Epithelial cell of esophagus (primary cell): ENCODE measurements at regions not wholly inside any gene's neighbourhood (a gene's known extent, or its start where the extent isn't known, plus 50 kb on each side); places are given as distances from the start of the nearest gene placed in this dataset.

ENCODE experiments used
- DNase-seq: peaks from one replicate; pipeline ENCODE4 v3.0.0; 2010; ENCODE audit warnings: low read depth
- H3K4me3 ChIP-seq: 2 replicates; pipeline ENCODE4 v1.5.1; 2011; ENCODE audit warnings: mild to moderate bottlenecking, low read length, control low read depth
- TF ChIP-seq, protein P1 (sequence below): IDR thresholded peaks from 2 replicates; pipeline ENCODE4 v1.5.1; 2011; ENCODE audit warnings: low read depth, mild to moderate bottlenecking, low read length, control low read depth, inconsistent platforms; ENCODE audit not compliant: insufficient read depth; ENCODE audit errors: missing control alignments

DNA sequence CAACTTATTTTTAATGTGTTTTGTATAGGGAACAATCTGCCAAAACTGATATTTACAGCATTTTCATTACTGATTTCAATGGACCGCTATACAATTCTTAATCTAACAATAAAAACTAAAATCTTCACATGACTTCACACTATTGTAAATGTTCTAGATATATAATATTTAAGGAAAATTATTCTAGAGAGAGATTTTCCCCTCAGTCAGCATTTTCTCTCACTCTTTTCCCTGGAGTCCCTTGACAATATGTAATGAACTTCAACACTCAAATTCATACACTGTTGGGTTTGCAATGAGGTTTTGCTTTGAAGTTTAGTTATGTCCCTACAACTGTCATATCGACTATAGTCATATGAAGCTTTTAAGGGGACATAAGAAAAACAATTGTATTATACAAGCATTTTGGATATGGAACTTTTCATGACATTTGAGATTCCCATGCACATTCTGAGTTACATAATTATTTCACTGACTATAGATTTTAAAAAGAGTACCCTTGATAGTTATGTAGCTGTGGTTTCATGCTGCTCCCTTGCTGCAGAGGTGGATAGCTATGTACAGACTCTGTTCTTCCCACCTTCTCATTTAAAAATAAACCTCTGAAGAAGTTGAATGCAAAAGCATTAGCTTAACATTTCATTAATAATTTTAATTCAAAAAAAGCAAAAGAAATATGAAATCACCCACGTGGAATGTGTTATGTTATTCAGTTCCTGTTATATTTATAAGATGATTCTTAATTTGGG is 338.5 kb downstream of the AKAIN1 start:
- no peak overlapping the region for H3K4me3 ChIP-seq
- no peak for DNase-seq
- TF ChIP-seq, protein P1, sequence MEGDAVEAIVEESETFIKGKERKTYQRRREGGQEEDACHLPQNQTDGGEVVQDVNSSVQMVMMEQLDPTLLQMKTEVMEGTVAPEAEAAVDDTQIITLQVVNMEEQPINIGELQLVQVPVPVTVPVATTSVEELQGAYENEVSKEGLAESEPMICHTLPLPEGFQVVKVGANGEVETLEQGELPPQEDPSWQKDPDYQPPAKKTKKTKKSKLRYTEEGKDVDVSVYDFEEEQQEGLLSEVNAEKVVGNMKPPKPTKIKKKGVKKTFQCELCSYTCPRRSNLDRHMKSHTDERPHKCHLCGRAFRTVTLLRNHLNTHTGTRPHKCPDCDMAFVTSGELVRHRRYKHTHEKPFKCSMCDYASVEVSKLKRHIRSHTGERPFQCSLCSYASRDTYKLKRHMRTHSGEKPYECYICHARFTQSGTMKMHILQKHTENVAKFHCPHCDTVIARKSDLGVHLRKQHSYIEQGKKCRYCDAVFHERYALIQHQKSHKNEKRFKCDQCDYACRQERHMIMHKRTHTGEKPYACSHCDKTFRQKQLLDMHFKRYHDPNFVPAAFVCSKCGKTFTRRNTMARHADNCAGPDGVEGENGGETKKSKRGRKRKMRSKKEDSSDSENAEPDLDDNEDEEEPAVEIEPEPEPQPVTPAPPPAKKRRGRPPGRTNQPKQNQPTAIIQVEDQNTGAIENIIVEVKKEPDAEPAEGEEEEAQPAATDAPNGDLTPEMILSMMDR, result no peak

DNA sequence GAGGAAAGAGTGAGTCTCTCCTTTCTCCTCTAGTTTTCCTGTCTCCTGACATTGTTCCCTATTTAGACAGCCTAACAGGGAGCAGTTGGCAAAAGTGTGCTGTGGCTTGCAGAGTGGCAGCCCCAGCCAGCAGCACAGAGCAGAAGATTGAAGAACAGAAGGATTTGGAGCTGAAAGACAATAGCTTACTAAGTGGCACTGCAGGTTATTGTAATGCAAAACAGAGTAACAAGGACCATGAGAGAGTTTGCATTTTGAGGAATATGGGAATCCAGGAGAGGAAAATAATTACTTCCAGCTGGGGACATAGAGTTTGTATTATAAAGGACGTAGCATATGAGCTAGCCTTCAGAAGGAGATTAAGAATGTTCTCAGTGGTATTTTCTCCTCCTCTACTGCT is 342.4 kb downstream of the AKAIN1 start:
- no peak for DNase-seq
- H3K4me3 ChIP-seq, result no peak overlapping the region
- TF ChIP-seq, protein P1, result no peak

DNA sequence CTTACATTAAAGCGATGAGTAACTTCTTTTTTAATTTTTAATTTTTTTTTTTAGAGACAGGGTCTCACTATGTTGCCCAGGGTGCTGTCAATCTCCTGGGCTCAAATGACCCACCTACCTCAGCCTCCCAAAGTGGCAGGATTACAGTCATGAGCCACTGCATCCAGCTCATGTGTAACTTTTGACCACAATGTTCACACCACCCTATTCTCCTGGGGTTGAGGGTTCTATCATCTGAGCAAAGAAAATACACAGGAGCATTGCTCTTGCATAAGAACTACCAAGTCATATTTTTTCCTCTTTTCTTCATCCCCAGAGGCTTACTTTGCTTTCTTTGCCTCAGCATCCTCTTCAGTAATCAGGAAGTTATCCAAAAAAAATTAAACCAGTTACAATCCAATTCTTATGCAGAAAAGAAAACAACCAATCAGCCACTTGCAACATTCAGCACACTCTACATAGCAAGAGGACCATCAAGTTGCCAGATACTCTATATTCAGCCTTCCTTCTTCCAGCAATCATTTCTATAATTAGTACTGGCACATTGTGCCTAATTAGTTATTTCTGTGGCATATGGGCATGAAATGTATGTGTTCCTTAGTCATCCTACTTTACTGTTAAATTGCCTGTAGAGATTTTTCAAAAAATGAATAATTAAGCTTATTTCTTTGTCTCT is 345.6 kb downstream of the AKAIN1 start:
- TF ChIP-seq, protein P1, result no peak
- no peak for DNase-seq
- no peak overlapping the region for H3K4me3 ChIP-seq

DNA sequence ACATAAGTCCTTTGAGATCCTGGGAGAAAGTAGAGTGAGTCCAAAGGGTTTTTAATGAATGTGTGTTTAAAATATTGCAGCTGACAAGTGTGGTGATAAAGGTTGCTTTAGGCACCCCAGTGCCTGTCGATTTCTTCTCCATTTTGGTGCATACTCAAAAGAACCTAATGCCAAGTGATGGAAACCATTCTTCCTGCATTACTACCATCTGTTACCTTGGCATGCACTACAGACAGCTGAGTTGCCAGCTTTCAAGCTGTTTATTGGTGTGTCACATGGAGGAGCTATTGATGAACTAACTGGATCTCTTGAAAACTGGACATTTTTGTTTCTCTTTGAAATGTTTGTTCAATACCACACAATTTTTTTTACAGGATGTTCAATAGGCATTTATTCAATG is 350.0 kb downstream of the AKAIN1 start:
- no peak for DNase-seq
- H3K4me3 ChIP-seq, result no peak overlapping the region
- TF ChIP-seq, protein P1, result no peak

DNA sequence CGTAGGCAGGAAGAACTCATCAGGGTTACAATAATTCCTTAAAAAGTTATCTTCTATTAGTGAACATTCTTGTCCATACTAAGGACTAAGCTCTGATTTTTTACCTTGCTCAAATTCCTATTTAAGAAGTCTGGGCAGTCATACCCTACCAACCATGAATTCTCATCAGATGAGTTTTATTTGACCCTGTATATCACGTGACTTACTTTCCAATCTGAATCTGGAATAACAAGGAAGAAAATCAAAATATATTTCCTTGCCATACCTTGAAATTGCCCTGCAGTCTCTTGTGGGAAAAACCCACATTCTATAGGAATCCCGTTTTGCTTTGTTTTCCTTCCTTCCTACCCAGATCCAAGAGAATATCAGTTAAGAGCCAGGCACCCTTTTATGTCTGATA is 352.7 kb downstream of the AKAIN1 start:
- DNase-seq, result no peak
- H3K4me3 ChIP-seq, result no peak overlapping the region
- TF ChIP-seq, protein P1, result no peak

DNA sequence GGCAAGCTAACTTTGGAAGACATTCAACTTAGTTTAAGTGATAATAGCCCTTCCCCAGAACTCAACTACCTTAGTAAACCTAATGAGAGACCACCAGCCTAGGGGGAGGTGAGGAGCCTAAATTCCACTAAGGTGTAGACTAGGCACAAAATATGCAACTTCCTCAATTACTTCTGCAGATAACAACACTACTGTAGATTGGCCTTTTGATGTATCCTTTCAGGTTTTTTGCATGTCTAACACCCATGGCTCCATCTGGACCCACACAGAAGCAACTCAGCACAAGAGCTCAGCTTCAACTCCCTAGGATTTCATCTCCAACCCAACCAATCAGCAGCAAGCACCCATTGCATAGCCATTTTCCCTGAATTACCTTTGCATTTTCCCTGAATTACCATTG is 353.3 kb downstream of the AKAIN1 start:
- DNase-seq, result no peak
- no peak overlapping the region for H3K4me3 ChIP-seq
- TF ChIP-seq, protein P1, result no peak

DNA sequence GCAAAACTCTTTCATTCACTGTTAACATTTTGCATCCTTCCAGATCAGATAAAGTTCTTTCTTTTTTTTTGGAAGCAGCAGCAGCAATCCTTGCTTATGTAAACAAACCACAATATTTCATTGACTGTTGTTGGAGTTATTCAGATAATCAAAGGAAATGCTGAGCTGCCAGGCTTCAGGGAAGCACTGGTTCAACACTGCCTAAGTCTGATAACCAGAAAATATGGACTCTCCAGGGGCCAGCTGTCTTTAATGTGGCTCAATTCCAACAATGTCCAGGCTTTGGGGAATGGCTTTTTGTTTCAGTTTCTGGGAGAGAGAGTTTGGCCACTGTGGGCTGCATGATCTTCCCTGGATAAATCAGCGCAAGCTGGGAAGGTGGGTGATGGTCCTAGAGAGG is 354.3 kb downstream of the AKAIN1 start:
- TF ChIP-seq, protein P1, result no peak
- no peak overlapping the region for H3K4me3 ChIP-seq
- no peak for DNase-seq
